ENCODE measurements at regions not wholly inside any gene's neighbourhood (a gene's known extent, or its start where the extent isn't known, plus 50 kb on each side); places are given as distances from the start of the nearest gene placed in this dataset.

- no peaks in the 10 kb centered on the region for H3K9me2 ChIP-seq
- no peak overlapping the region for H3K9ac ChIP-seq
- WGBS (ENCODE audit: low lambda C conversion rate) = 95% methylated on average over 5 of the region's 6 CpGs
- POLR2A ChIA-PET = no interaction called here
- H3K27me3 ChIP-seq (ENCODE audit: insufficient read depth) = no peaks in the 10 kb centered on the region
- H3K9me3 ChIP-seq = no peaks in the 10 kb centered on the region
- no peaks in the 10 kb centered on the region for H3K36me3 ChIP-seq (replicated peaks in 1 of 2; ENCODE audit: control insufficient read depth in 1 of 2, insufficient read depth in 2 of 2, low read length in 1 of 2)
- H3K4me3 ChIP-seq (ENCODE audit: low read depth in 2 of 2, low read length in 1 of 2) = no peak overlapping the region
- no peak for DNase-seq
- no peak overlapping the region for H3K27ac ChIP-seq (ENCODE audit: low read depth in 2 of 2, low read length in 1 of 2)
- H3K79me2 ChIP-seq (ENCODE audit: insufficient read depth) = peaks cover 3% of the 10 kb centered on the region; the same call in 1 of the 2 replicates
- H2AFZ ChIP-seq (ENCODE audit: low read depth) = no peak overlapping the region
- no peaks in the 10 kb centered on the region for H4K20me1 ChIP-seq (ENCODE audit: insufficient read depth)
- CTCF ChIA-PET = no interaction called here
- TF ChIP-seq TEAD4 (IDR thresholded peaks at IDR 0.05; ENCODE audit: borderline replicate concordance, insufficient read depth) (no peak), USF2 (IDR thresholded peaks at IDR 0.05; ENCODE audit: borderline replicate concordance, low read depth, low read length) (no peak), JUND (IDR thresholded peaks at IDR 0.05) (no peak), REST (IDR thresholded peaks at IDR 0.05; ENCODE audit: low read depth, low read length) (no peak), NRF1 (IDR thresholded peaks at IDR 0.05; ENCODE audit: low read depth, low read length) (no peak), POLR2AphosphoS5 (IDR thresholded peaks at IDR 0.05; ENCODE audit: low read depth, low read length) (no peak), MXI1 (IDR thresholded peaks at IDR 0.05; ENCODE audit: low read depth, low read length) (no peak), RXRA (IDR thresholded peaks at IDR 0.05; ENCODE audit: borderline replicate concordance, low read depth) (no peak), RAD21 (IDR thresholded peaks at IDR 0.05; ENCODE audit: low read length) (no peak), RFX5 (IDR thresholded peaks at IDR 0.05; ENCODE audit: low read length) (no peak), FOSL2 (IDR thresholded peaks at IDR 0.05; ENCODE audit: borderline replicate concordance, low read depth) (no peak), CHD2 (IDR thresholded peaks at IDR 0.05; ENCODE audit: low read length, partially characterized antibody) (no peak), USF1 (IDR thresholded peaks at IDR 0.05; ENCODE audit: borderline replicate concordance, low read depth) (no peak), YY1 (IDR thresholded peaks at IDR 0.05; ENCODE audit: low read depth) (no peak), NFIC (IDR thresholded peaks at IDR 0.05; ENCODE audit: borderline replicate concordance) (no peak)
- no peak overlapping the region for H3K4me2 ChIP-seq
- H3K4me1 ChIP-seq (ENCODE audit: control insufficient read depth in 1 of 2, insufficient read depth in 2 of 2, low read depth in 1 of 2, low read length in 1 of 2) = no peaks in the 10 kb centered on the region; a peak in 1 of 4 replicates
- no peaks in the 10 kb centered on the region for H3F3A ChIP-seq (replicated peaks; ENCODE audit: insufficient read depth)
Measured at GRCh38 chr13:107612376-107612775, 603.0 kb downstream of the LIG4 start.
